ENCODE measurements at regions not wholly inside any gene's neighbourhood (a gene's known extent, or its start where the extent isn't known, plus 50 kb on each side); places are given as distances from the start of the nearest gene placed in this dataset.

- Histone ChIP-seq H3K4me1 (ENCODE audit: control insufficient read depth, insufficient read depth, low read length) (no peaks in the 10 kb centered on the region), H3K36me3 (ENCODE audit: control insufficient read depth, insufficient read depth, low read length) (no peaks in the 10 kb centered on the region), H3K27me3 (ENCODE audit: control insufficient read depth, insufficient read depth, low read length) (no peaks in the 10 kb centered on the region), H3K9ac (ENCODE audit: low read depth, low read length) (no peak overlapping the region), H3K27ac (ENCODE audit: low read depth, low read length) (no peak overlapping the region), H3K9me3 (ENCODE audit: control insufficient read depth, insufficient read depth, low read length) (no peaks in the 10 kb centered on the region), H3K4me3 (ENCODE audit: low read depth, low read length) (no peak overlapping the region)
Observed at GRCh38 chr10:108378779-108379178, 1214.3 kb upstream of the SORCS1 start.

GRCh38 chr10:108375691-108376090 lies 1211.2 kb upstream of the SORCS1 start:
- H3K4me3 ChIP-seq (ENCODE audit: low read depth, low read length): no peak overlapping the region
- no peaks in the 10 kb centered on the region for H3K27me3 ChIP-seq (ENCODE audit: control insufficient read depth, insufficient read depth, low read length)
- H3K9me3 ChIP-seq (ENCODE audit: control insufficient read depth, insufficient read depth, low read length): no peaks in the 10 kb centered on the region
- H3K9ac ChIP-seq (ENCODE audit: low read depth, low read length): no peak overlapping the region
- no peaks in the 10 kb centered on the region for H3K36me3 ChIP-seq (ENCODE audit: control insufficient read depth, insufficient read depth, low read length)
- H3K27ac ChIP-seq (ENCODE audit: low read depth, low read length): no peak overlapping the region
- H3K4me1 ChIP-seq (ENCODE audit: control insufficient read depth, insufficient read depth, low read length): no peaks in the 10 kb centered on the region

GRCh38 chr10:108374991-108375390 lies 1210.5 kb upstream of the SORCS1 start:
- Histone ChIP-seq H3K9ac (ENCODE audit: low read depth, low read length) (no peak overlapping the region), H3K4me3 (ENCODE audit: low read depth, low read length) (no peak overlapping the region), H3K27ac (ENCODE audit: low read depth, low read length) (no peak overlapping the region), H3K9me3 (ENCODE audit: control insufficient read depth, insufficient read depth, low read length) (no peaks in the 10 kb centered on the region), H3K27me3 (ENCODE audit: control insufficient read depth, insufficient read depth, low read length) (no peaks in the 10 kb centered on the region), H3K36me3 (ENCODE audit: control insufficient read depth, insufficient read depth, low read length) (no peaks in the 10 kb centered on the region), H3K4me1 (ENCODE audit: control insufficient read depth, insufficient read depth, low read length) (no peaks in the 10 kb centered on the region)

- Histone ChIP-seq H3K27me3 (ENCODE audit: control insufficient read depth, insufficient read depth, low read length) (no peaks in the 10 kb centered on the region), H3K4me1 (ENCODE audit: control insufficient read depth, insufficient read depth, low read length) (no peaks in the 10 kb centered on the region), H3K4me3 (ENCODE audit: low read depth, low read length) (no peak overlapping the region), H3K27ac (ENCODE audit: low read depth, low read length) (no peak overlapping the region), H3K36me3 (ENCODE audit: control insufficient read depth, insufficient read depth, low read length) (no peaks in the 10 kb centered on the region), H3K9me3 (ENCODE audit: control insufficient read depth, insufficient read depth, low read length) (no peaks in the 10 kb centered on the region), H3K9ac (ENCODE audit: low read depth, low read length) (no peak overlapping the region)
Observed at GRCh38 chr10:108365541-108365940, 1201.0 kb upstream of the SORCS1 start.

- Histone ChIP-seq H3K36me3 (ENCODE audit: control insufficient read depth, insufficient read depth, low read length) (no peaks in the 10 kb centered on the region), H3K9ac (ENCODE audit: low read depth, low read length) (no peak overlapping the region), H3K27me3 (ENCODE audit: control insufficient read depth, insufficient read depth, low read length) (no peaks in the 10 kb centered on the region), H3K4me3 (ENCODE audit: low read depth, low read length) (no peak overlapping the region), H3K9me3 (ENCODE audit: control insufficient read depth, insufficient read depth, low read length) (no peaks in the 10 kb centered on the region), H3K27ac (ENCODE audit: low read depth, low read length) (no peak overlapping the region), H3K4me1 (ENCODE audit: control insufficient read depth, insufficient read depth, low read length) (no peaks in the 10 kb centered on the region)
Observed at GRCh38 chr10:108363576-108363975, 1199.1 kb upstream of the SORCS1 start.

GRCh38 chr10:108362961-108363360 lies 1198.5 kb upstream of the SORCS1 start:
- no peak overlapping the region for H3K27ac ChIP-seq (ENCODE audit: low read depth, low read length)
- H3K9ac ChIP-seq (ENCODE audit: low read depth, low read length): no peak overlapping the region

GRCh38 chr10:108362296-108362695 lies 1197.8 kb upstream of the SORCS1 start:
- Histone ChIP-seq H3K9me3 (ENCODE audit: control insufficient read depth, insufficient read depth, low read length) (no peaks in the 10 kb centered on the region), H3K4me1 (ENCODE audit: control insufficient read depth, insufficient read depth, low read length) (no peaks in the 10 kb centered on the region), H3K27me3 (ENCODE audit: control insufficient read depth, insufficient read depth, low read length) (no peaks in the 10 kb centered on the region), H3K36me3 (ENCODE audit: control insufficient read depth, insufficient read depth, low read length) (no peaks in the 10 kb centered on the region), H3K27ac (ENCODE audit: low read depth, low read length) (no peak overlapping the region), H3K9ac (ENCODE audit: low read depth, low read length) (no peak overlapping the region), H3K4me3 (ENCODE audit: low read depth, low read length) (no peak overlapping the region)

More at GRCh38 chr10:108362961-108363360, 1198.5 kb upstream of the SORCS1 start:
- no peak overlapping the region for H3K4me3 ChIP-seq (ENCODE audit: low read depth, low read length)
- H3K9me3 ChIP-seq (ENCODE audit: control insufficient read depth, insufficient read depth, low read length): no peaks in the 10 kb centered on the region
- no peaks in the 10 kb centered on the region for H3K27me3 ChIP-seq (ENCODE audit: control insufficient read depth, insufficient read depth, low read length)
- H3K36me3 ChIP-seq (ENCODE audit: control insufficient read depth, insufficient read depth, low read length): no peaks in the 10 kb centered on the region
- no peaks in the 10 kb centered on the region for H3K4me1 ChIP-seq (ENCODE audit: control insufficient read depth, insufficient read depth, low read length)

- Histone ChIP-seq H3K36me3 (ENCODE audit: control insufficient read depth, insufficient read depth, low read length) (no peaks in the 10 kb centered on the region), H3K27ac (ENCODE audit: low read depth, low read length) (no peak overlapping the region), H3K9ac (ENCODE audit: low read depth, low read length) (no peak overlapping the region), H3K4me3 (ENCODE audit: low read depth, low read length) (no peak overlapping the region), H3K9me3 (ENCODE audit: control insufficient read depth, insufficient read depth, low read length) (no peaks in the 10 kb centered on the region), H3K4me1 (ENCODE audit: control insufficient read depth, insufficient read depth, low read length) (no peaks in the 10 kb centered on the region), H3K27me3 (ENCODE audit: control insufficient read depth, insufficient read depth, low read length) (no peaks in the 10 kb centered on the region)
Observed at GRCh38 chr10:108360187-108360586, 1195.7 kb upstream of the SORCS1 start.

GRCh38 chr10:108358912-108359311 lies 1194.4 kb upstream of the SORCS1 start:
- no peaks in the 10 kb centered on the region for H3K4me1 ChIP-seq (ENCODE audit: control insufficient read depth, insufficient read depth, low read length)

GRCh38 chr10:108352771-108353170 lies 1188.3 kb upstream of the SORCS1 start:
- H3K4me3 ChIP-seq (ENCODE audit: low read depth, low read length): no peak overlapping the region
- H3K27me3 ChIP-seq (ENCODE audit: control insufficient read depth, insufficient read depth, low read length): no peaks in the 10 kb centered on the region
- H3K4me1 ChIP-seq (ENCODE audit: control insufficient read depth, insufficient read depth, low read length): no peaks in the 10 kb centered on the region
- no peaks in the 10 kb centered on the region for H3K9me3 ChIP-seq (ENCODE audit: control insufficient read depth, insufficient read depth, low read length)
- H3K36me3 ChIP-seq (ENCODE audit: control insufficient read depth, insufficient read depth, low read length): no peaks in the 10 kb centered on the region
- H3K27ac ChIP-seq (ENCODE audit: low read depth, low read length): no peak overlapping the region
- no peak overlapping the region for H3K9ac ChIP-seq (ENCODE audit: low read depth, low read length)

More at GRCh38 chr10:108358912-108359311, 1194.4 kb upstream of the SORCS1 start:
- Histone ChIP-seq H3K27me3 (ENCODE audit: control insufficient read depth, insufficient read depth, low read length) (no peaks in the 10 kb centered on the region), H3K36me3 (ENCODE audit: control insufficient read depth, insufficient read depth, low read length) (no peaks in the 10 kb centered on the region), H3K9ac (ENCODE audit: low read depth, low read length) (no peak overlapping the region), H3K9me3 (ENCODE audit: control insufficient read depth, insufficient read depth, low read length) (no peaks in the 10 kb centered on the region), H3K4me3 (ENCODE audit: low read depth, low read length) (no peak overlapping the region), H3K27ac (ENCODE audit: low read depth, low read length) (no peak overlapping the region)

- peaks cover 4% of the 10 kb centered on the region; the same call in 1 of the 2 replicates for H3K4me1 ChIP-seq (ENCODE audit: control insufficient read depth, insufficient read depth, low read length)
- no peaks in the 10 kb centered on the region for H3K36me3 ChIP-seq (ENCODE audit: control insufficient read depth, insufficient read depth, low read length)
Observed at GRCh38 chr10:108348215-108348614, 1183.7 kb upstream of the SORCS1 start.

GRCh38 chr10:108346066-108346465 lies 1181.6 kb upstream of the SORCS1 start:
- no peak overlapping the region for H3K27ac ChIP-seq (ENCODE audit: low read depth, low read length)
- no peaks in the 10 kb centered on the region for H3K36me3 ChIP-seq (ENCODE audit: control insufficient read depth, insufficient read depth, low read length)
- no peak overlapping the region for H3K4me3 ChIP-seq (ENCODE audit: low read depth, low read length)
- no peaks in the 10 kb centered on the region for H3K27me3 ChIP-seq (ENCODE audit: control insufficient read depth, insufficient read depth, low read length)
- no peak overlapping the region for H3K9ac ChIP-seq (ENCODE audit: low read depth, low read length)
- peaks cover 4% of the 10 kb centered on the region; the same call in 1 of the 2 replicates for H3K4me1 ChIP-seq (ENCODE audit: control insufficient read depth, insufficient read depth, low read length)
- H3K9me3 ChIP-seq (ENCODE audit: control insufficient read depth, insufficient read depth, low read length): no peaks in the 10 kb centered on the region

More at GRCh38 chr10:108348215-108348614, 1183.7 kb upstream of the SORCS1 start:
- Histone ChIP-seq H3K27ac (ENCODE audit: low read depth, low read length) (no peak overlapping the region), H3K9ac (ENCODE audit: low read depth, low read length) (no peak overlapping the region), H3K27me3 (ENCODE audit: control insufficient read depth, insufficient read depth, low read length) (no peaks in the 10 kb centered on the region), H3K4me3 (ENCODE audit: low read depth, low read length) (no peak overlapping the region), H3K9me3 (ENCODE audit: control insufficient read depth, insufficient read depth, low read length) (no peaks in the 10 kb centered on the region)

Data from HUES48 (cell line).